ENCODE measurements at regions not wholly inside any gene's neighbourhood (a gene's known extent, or its start where the extent isn't known, plus 50 kb on each side); places are given as distances from the start of the nearest gene placed in this dataset.

- Histone ChIP-seq H3K27me3 (ENCODE audit: control insufficient read depth, insufficient read depth, low read length) (no peaks in the 10 kb centered on the region), H2AFZ (replicated peaks; ENCODE audit: low read length, poor library complexity) (no peak overlapping the region), H3K9me1 (ENCODE audit: insufficient read depth, low read length) (no peaks in the 10 kb centered on the region), H4K20me1 (ENCODE audit: insufficient read depth, low read length) (no peaks in the 10 kb centered on the region), H3K79me1 (ENCODE audit: low read depth in 1 of 2, low read length in 2 of 2) (no peaks in the 10 kb centered on the region), H3K4me1 (ENCODE audit: control insufficient read depth, insufficient read depth, low read length) (no peaks in the 10 kb centered on the region), H2BK15ac (ENCODE audit: low read depth, low read length) (no peak overlapping the region), H3K9me3 (ENCODE audit: control insufficient read depth, insufficient read depth, low read length) (no peaks in the 10 kb centered on the region), H2AK5ac (ENCODE audit: low read depth, low read length) (no peak overlapping the region), H2BK20ac (ENCODE audit: low read depth, low read length) (no peak overlapping the region), H3K4me3 (ENCODE audit: insufficient read depth, low read depth, low read length) (no peak overlapping the region), H2BK5ac (ENCODE audit: low read depth, low read length, poor library complexity, severe bottlenecking) (no peak overlapping the region), H3K9ac (ENCODE audit: low read depth, low read length) (no peak overlapping the region), H3K18ac (ENCODE audit: low read depth, low read length) (no peak overlapping the region), H4K8ac (ENCODE audit: low read depth in 2 of 2, low read length in 2 of 2) (no peak overlapping the region), H3K14ac (replicated peaks; ENCODE audit: low read depth, low read length) (no peak overlapping the region), H3K27ac (ENCODE audit: insufficient read depth, low read length) (no peak overlapping the region), H2AK9ac (replicated peaks; ENCODE audit: low read depth, low read length, poor library complexity) (no peak overlapping the region), H3K4me2 (ENCODE audit: low read depth, low read length) (no peak overlapping the region), H3K4ac (ENCODE audit: low read depth, low read length) (no peak overlapping the region), H4K5ac (ENCODE audit: low read depth, low read length) (no peak overlapping the region), H2BK120ac (ENCODE audit: low read depth, low read length) (no peak overlapping the region), H3K56ac (ENCODE audit: extremely low read depth, insufficient read depth, low read length) (no peak overlapping the region), H4K91ac (ENCODE audit: insufficient read depth, low read depth, low read length) (no peak overlapping the region), H3K23ac (ENCODE audit: low read depth, low read length) (no peak overlapping the region), H3K36me3 (ENCODE audit: control insufficient read depth, insufficient read depth, low read length) (no peaks in the 10 kb centered on the region)
- ChIA-PET POLR2A (ENCODE audit: unreplicated experiment) (no interaction called here), CTCF (no interaction called here)
- intact Hi-C loops (cut with micrococcal nuclease), result no loop called here
- TF ChIP-seq MAFK (IDR thresholded peaks at IDR 0.05; ENCODE audit: low read depth, low read length), result no peak
- no peak for TF ChIP-seq CEBPB (IDR thresholded peaks at IDR 0.05; ENCODE audit: low read depth, low read length)
- TF ChIP-seq MXI1 (IDR thresholded peaks at IDR 0.05; ENCODE audit: borderline replicate concordance, low read depth, low read length), result no peak
- TF ChIP-seq CHD1 (IDR thresholded peaks at IDR 0.05; ENCODE audit: low read depth, low read length), result no peak
- no peak for TF ChIP-seq SMC3 (IDR thresholded peaks at IDR 0.05; ENCODE audit: low read depth, low read length)
- TF ChIP-seq, protein P1, sequence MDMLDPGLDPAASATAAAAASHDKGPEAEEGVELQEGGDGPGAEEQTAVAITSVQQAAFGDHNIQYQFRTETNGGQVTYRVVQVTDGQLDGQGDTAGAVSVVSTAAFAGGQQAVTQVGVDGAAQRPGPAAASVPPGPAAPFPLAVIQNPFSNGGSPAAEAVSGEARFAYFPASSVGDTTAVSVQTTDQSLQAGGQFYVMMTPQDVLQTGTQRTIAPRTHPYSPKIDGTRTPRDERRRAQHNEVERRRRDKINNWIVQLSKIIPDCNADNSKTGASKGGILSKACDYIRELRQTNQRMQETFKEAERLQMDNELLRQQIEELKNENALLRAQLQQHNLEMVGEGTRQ (IDR thresholded peaks at IDR 0.05; ENCODE audit: low read depth, low read length), result no peak
- no peak for TF ChIP-seq NFE2L2 (IDR thresholded peaks at IDR 0.05; ENCODE audit: low read depth, low read length)
- no peak for TF ChIP-seq CTCF (conservative IDR thresholded peaks at IDR 0.05; ENCODE audit: low read depth, low read length)
- TF ChIP-seq BHLHE40 (IDR thresholded peaks at IDR 0.05; ENCODE audit: low read depth, low read length), result no peak
- TF ChIP-seq, protein P2, sequence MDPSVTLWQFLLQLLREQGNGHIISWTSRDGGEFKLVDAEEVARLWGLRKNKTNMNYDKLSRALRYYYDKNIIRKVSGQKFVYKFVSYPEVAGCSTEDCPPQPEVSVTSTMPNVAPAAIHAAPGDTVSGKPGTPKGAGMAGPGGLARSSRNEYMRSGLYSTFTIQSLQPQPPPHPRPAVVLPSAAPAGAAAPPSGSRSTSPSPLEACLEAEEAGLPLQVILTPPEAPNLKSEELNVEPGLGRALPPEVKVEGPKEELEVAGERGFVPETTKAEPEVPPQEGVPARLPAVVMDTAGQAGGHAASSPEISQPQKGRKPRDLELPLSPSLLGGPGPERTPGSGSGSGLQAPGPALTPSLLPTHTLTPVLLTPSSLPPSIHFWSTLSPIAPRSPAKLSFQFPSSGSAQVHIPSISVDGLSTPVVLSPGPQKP (IDR thresholded peaks at IDR 0.05; ENCODE audit: borderline replicate concordance, low read depth, low read length), result no peak
- TF ChIP-seq MAZ (IDR thresholded peaks at IDR 0.05; ENCODE audit: borderline replicate concordance, low read depth, low read length), result no peak
- TF ChIP-seq RAD21 (IDR thresholded peaks at IDR 0.05; ENCODE audit: low read length), result no peak
- no peak for TF ChIP-seq POLR2A (IDR thresholded peaks at IDR 0.05; ENCODE audit: low read depth, low read length)
- TF ChIP-seq RFX5 (IDR thresholded peaks at IDR 0.05; ENCODE audit: low read depth, low read length), result no peak
- 35% methylated on average over 4 of the region's 4 CpGs; no CpG with 5 or more reads in 1 of the 2 experiments for WGBS, 2 experiments (ENCODE audit: extremely low coverage in 2 of 2, insufficient read length in 1 of 2)
- in situ Hi-C loops (cut with MboI; ENCODE audit: low sequenced_read_pairs), result no loop called here
- DNase-seq (no peak), ATAC-seq (ENCODE audit: low read depth) (no peak)
- dilution Hi-C loops (cut with HindIII; ENCODE audit: low sequenced_read_pairs, unreplicated experiment), result no loop called here
- BruUV-seq (replicated peaks), result no TSS peak
Measured at GRCh38 chrX:25618248-25618647, 519.9 kb upstream of the MAGEB18 start.

Data from IMR-90 (cell line).